Gastroesophageal sphincter (tissue), 4 donors: ENCODE measurements at regions not wholly inside any gene's neighbourhood (a gene's known extent, or its start where the extent isn't known, plus 50 kb on each side); places are given as distances from the start of the nearest gene placed in this dataset.
"Not testable (repeated sequence)": the region's sequence is repeated elsewhere in the genome, so short reads cannot be mapped to it uniquely, and the experiment has no call there.

Source experiments
- ATAC-seq: fragments of 150-250 bp; one replicate; pipeline ENCODE4 v1.9.1; 2016; ENCODE audit warnings: mild to moderate bottlenecking, moderate library complexity
- H3K27ac ChIP-seq, 4 donors: fragments of 200-600 bp; sonication (generic) in 3 of 4; 1 replicate in 3 of 4; 2 replicates in 1 of 4; pipeline ENCODE4 v1.5.1; 2016 to 2019
- H3K27me3 ChIP-seq: fragments of 200-600 bp; sonication (generic); one replicate; pipeline ENCODE4 v1.5.1; 2019
- H3K36me3 ChIP-seq, 2 donors: fragments of 200-600 bp; sonication (generic); one replicate each; pipeline ENCODE4 v1.5.1; 2019; ENCODE audit warnings: control low read depth in 1 of 2
- H3K4me1 ChIP-seq, 3 donors: fragments of 200-600 bp; sonication (generic); 1 replicate in 2 of 3; 2 replicates in 1 of 3; pipeline ENCODE4 v1.5.1; 2016 to 2019; ENCODE audit warnings: control low read depth in 2 of 3
- H3K4me3 ChIP-seq, 2 donors: fragments of 200-600 bp; sonication (generic); one replicate each; pipeline ENCODE4 v1.5.1; 2019; ENCODE audit warnings: mild to moderate bottlenecking in 1 of 2, moderate library complexity in 1 of 2
- H3K9me3 ChIP-seq, 3 donors: fragments of 200-600 bp; sonication (generic); one replicate each; pipeline ENCODE4 v1.5.1; 2017 to 2019; ENCODE audit warnings: control low read depth in 2 of 3
- EP300 ChIP-seq: sonication (generic); formaldehyde crosslinking; IDR thresholded peaks from one replicate; pipeline ENCODE4 v1.6.1; 2017; ENCODE audit warnings: antibody characterized with exemption, mild to moderate bottlenecking
- POLR2A ChIP-seq, 2 donors: fragments of 450-650 bp; IDR thresholded peaks; one replicate each; pipeline ENCODE4 v1.6.1; 2017; ENCODE audit warnings: antibody characterized with exemption in 2 of 2, mild to moderate bottlenecking in 2 of 2, moderate library complexity in 1 of 2
- POLR2AphosphoS5 ChIP-seq: sonication (generic); formaldehyde crosslinking; IDR thresholded peaks from one replicate; pipeline ENCODE4 v1.6.1; 2017; ENCODE audit warnings: antibody characterized with exemption
- WGBS, 2 donors: methylation state at CpG; one replicate each; pipeline ENCODE4 v1.1.5; 2018; ENCODE audit warnings: low coverage in 1 of 2; 5-methylcytosine and 5-hydroxymethylcytosine counted together
- TF ChIP-seq, protein P1 (sequence below), 4 experiments: fragments of 200-600 bp in 2 of 4; fragments of 450-650 bp in 2 of 4; sonication (generic) in 1 of 4; IDR thresholded peaks; one replicate each; pipeline ENCODE4 v1.5.1; 2017 to 2019; ENCODE audit warnings: antibody characterized with exemption in 4 of 4, mild to moderate bottlenecking in 2 of 4, moderate library complexity in 2 of 4

DNA sequence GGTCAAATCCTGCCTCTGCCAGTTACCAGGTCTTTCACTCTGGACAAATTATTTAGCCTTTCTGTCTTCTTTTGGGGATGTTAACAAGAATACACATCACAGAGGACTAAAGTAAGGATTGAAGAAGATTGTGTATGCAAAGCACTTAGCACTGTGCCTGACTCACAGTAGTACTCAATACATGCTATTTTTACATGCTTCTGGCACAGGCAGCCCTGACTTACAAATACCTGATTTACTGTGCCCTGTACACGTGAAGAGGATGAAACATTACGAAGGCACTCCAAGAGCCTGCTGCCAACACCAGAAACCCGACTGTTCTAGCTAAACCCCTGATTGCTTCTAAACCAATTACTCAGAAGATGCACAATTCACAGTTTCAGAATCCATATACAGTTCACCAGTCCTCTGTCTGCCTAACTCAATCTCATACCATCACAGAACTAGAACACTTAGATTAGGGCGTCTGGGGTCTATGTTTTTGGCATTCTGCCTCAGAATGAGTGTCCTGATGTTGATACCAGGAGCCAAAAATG, 300.9 kb upstream of the DDI1 start:
- no peak overlapping the region for H3K27ac ChIP-seq
- H3K4me3 ChIP-seq: no peak overlapping the region
- H3K27me3 ChIP-seq: no peaks in the 10 kb centered on the region
- 40 to 47% methylated on average over 1 to 4 of the region's 4 CpGs for WGBS, 2 donors
- ATAC-seq: no peak
- TF ChIP-seq EP300 (no peak), POLR2AphosphoS5 (peak; percentile 17), POLR2A (IDR thresholded peaks at IDR 0.05) (no peak)
- TF ChIP-seq, protein P1, sequence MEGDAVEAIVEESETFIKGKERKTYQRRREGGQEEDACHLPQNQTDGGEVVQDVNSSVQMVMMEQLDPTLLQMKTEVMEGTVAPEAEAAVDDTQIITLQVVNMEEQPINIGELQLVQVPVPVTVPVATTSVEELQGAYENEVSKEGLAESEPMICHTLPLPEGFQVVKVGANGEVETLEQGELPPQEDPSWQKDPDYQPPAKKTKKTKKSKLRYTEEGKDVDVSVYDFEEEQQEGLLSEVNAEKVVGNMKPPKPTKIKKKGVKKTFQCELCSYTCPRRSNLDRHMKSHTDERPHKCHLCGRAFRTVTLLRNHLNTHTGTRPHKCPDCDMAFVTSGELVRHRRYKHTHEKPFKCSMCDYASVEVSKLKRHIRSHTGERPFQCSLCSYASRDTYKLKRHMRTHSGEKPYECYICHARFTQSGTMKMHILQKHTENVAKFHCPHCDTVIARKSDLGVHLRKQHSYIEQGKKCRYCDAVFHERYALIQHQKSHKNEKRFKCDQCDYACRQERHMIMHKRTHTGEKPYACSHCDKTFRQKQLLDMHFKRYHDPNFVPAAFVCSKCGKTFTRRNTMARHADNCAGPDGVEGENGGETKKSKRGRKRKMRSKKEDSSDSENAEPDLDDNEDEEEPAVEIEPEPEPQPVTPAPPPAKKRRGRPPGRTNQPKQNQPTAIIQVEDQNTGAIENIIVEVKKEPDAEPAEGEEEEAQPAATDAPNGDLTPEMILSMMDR (IDR thresholded peaks at IDR 0.05): no peak
- peaks cover 0 to 13% (median 2%) of the 10 kb centered on the region in 3 donors for H3K4me1 ChIP-seq
- no peaks in the 10 kb centered on the region for H3K9me3 ChIP-seq
- no peaks in the 10 kb centered on the region for H3K36me3 ChIP-seq

- no peak for ATAC-seq
- no peaks in the 10 kb centered on the region for H3K27me3 ChIP-seq
- no peak overlapping the region for H3K4me3 ChIP-seq
- H3K36me3 ChIP-seq: no peaks in the 10 kb centered on the region
- TF ChIP-seq EP300: no peak
- no peak for TF ChIP-seq POLR2AphosphoS5
- TF ChIP-seq, protein P1 (IDR thresholded peaks at IDR 0.05): no peak
- TF ChIP-seq POLR2A (IDR thresholded peaks at IDR 0.05): no peak
- H3K9me3 ChIP-seq: no peaks in the 10 kb centered on the region
- 82 to 87% methylated on average over 4 of the region's 4 CpGs for WGBS, 2 donors
- H3K4me1 ChIP-seq: peaks cover 0 to 13% (median 2%) of the 10 kb centered on the region in 3 donors
- peak overlapping the region in 1 of 4 donors; percentile 2 for H3K27ac ChIP-seq
Observed at GRCh38 chr11:103736315-103737036, 300.0 kb upstream of the DDI1 start.

- peaks cover 0 to 13% (median 2%) of the 10 kb centered on the region in 3 donors for H3K4me1 ChIP-seq
- peak overlapping the region in 1 of 4 donors; percentile 2 for H3K27ac ChIP-seq
- no peaks in the 10 kb centered on the region for H3K27me3 ChIP-seq
- H3K9me3 ChIP-seq: no peaks in the 10 kb centered on the region
- TF ChIP-seq, protein P1 (IDR thresholded peaks at IDR 0.05): no peak
- TF ChIP-seq POLR2A (IDR thresholded peaks at IDR 0.05) (no peak), POLR2AphosphoS5 (no peak), EP300 (no peak)
- ATAC-seq: no peak
- no peak overlapping the region for H3K4me3 ChIP-seq
- no peaks in the 10 kb centered on the region for H3K36me3 ChIP-seq
- 33 to 41% methylated on average over 2 to 4 of the region's 4 CpGs for WGBS, 2 donors
Observed at GRCh38 chr11:103737037-103737622, 299.3 kb upstream of the DDI1 start.

DNA sequence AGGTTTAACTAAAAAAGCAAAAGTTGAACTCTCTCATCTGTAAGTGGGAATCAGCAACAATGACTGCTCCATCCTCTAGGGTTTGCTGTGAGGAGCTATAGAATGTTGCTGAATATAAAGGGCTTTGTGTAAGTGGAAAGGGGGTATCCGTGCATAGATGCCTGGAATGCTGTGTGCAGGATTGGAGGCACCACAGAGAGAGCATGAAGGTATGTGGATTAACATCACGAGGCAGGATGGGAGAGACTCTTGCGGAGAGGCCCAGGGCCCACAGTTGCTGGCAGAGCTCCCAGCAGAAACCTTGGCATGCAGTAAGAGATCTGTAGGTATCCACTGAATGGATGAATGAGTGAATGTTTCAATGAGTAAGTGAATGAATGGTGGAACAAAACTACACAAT, 298.7 kb upstream of the DDI1 start:
- Histone ChIP-seq H3K4me3 (no peak overlapping the region), H3K9me3 (no peaks in the 10 kb centered on the region), H3K4me1 (peaks cover 0 to 13% (median 2%) of the 10 kb centered on the region in 3 donors), H3K27me3 (no peaks in the 10 kb centered on the region), H3K36me3 (no peaks in the 10 kb centered on the region), H3K27ac (no peak overlapping the region)
- TF ChIP-seq, protein P1 (IDR thresholded peaks at IDR 0.05): no peak
- no peak for TF ChIP-seq EP300
- TF ChIP-seq POLR2AphosphoS5: no peak
- ATAC-seq: no peak
- WGBS, 2 donors: 64% methylated on average over 3 of the region's 3 CpGs

DNA sequence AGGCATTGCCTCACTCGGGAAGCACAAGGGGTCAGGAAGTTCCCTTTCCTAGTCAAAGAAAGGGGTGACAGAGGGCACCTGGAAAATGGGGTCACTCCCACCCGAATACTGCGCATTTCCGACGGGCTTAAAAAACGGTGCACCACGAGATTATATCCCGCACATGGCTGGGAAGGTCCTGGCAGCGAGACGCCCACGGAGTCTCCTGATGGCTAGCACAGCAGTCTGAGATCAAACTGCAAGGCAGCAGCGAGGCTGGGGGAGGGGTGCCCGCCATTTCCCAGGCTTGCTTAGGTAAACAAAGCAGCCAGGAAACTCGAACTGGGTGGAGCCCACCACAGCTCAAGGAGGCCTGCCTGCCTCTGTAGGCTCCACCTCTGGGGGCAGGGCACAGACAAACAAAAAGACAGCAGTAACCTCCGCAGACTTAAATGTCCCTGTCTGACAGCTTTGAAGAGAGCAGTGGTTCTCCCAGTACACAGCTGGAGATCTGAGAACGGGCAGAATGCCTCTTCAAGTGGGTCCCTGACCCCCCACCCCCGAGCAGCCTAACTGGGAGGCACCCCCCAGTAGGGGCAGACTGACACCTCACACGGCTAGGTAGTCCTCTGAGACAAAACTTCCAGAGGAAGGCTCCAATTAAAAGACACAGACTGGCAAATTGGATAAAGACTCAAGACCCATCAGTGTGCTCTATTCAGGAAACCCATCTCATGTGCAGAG, 297.2 kb upstream of the DDI1 start:
- H3K9me3 ChIP-seq, H3K27ac ChIP-seq, H3K36me3 ChIP-seq, ATAC-seq, H3K27me3 ChIP-seq, H3K4me3 ChIP-seq: not testable (repeated sequence)
- 47 to 49% methylated on average over 8 to 10 of the region's 18 CpGs for WGBS, 2 donors
- peaks cover 0 to 13% (median 2%) of the 10 kb centered on the region in 3 donors for H3K4me1 ChIP-seq
